Fibroblast of gingiva (primary cell): ENCODE measurements at regions not wholly inside any gene's neighbourhood (a gene's known extent, or its start where the extent isn't known, plus 50 kb on each side); places are given as distances from the start of the nearest gene placed in this dataset.
A peak's percentile ranks its signal among the peaks of the same experiment; 100 is the strongest.

Experiments
- DNase-seq: peaks from one replicate; pipeline ENCODE4 v3.0.0-alpha.2; 2011; ENCODE audit warnings: low read depth

DNA sequence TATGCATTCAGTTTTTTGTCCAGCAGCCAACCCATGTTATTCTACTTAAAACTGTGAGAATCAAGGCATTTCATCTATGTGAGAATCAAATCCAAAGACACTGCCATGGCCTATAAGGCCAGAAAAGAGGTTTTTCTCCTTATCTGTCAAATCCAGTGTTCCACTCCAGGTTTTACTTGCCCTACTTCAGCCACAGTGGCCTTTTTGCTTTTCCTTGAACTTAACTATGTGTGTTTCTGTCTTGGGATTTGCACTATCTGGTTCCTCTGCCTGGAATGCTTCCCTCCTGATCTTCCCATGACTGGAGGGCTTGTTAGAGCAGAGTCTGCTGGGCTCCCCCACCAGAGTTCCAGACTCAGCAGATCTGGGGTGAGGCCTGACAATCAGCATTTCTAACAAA, 113.1 kb upstream of the DOK5 start:
- DNase-seq = no peak

DNA sequence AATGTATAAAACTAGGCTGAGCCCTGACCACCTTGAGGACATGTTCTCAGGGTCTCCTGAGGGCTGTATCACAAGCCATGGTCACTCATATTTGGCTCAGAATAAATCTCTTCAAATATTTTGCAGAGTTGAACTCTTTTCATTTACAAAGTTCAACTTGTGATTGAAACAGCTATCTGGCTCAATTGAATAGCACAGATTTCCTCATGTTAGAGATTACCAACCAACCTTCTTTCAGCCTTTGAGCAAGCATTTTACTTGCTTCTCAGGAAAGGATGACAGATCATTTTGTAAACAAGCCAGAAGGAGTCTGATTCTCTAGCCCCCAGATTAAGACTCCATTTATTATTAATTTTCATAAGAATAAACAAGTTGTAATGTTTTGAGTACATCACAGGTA, 111.0 kb upstream of the DOK5 start:
- no peak for DNase-seq

DNA sequence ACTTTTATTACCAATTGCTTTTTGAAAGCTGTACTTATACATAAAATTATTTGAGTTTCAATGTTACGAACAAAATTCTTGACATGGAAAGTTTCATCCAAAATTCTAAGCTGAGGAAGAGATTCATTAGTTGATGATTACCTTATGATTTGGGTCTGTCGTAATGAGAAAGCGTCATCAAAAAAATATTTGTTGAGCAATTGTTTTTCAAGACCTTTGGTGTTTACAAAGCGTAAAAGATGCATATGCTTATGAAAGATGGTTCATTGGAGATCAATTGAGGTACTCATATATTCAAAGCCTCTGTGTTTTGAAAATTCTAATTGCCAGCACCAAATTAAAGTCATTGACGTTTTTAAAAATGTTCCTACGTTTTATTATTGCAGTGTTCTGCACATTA, 110.5 kb upstream of the DOK5 start:
- DNase-seq = peak; percentile 11

GRCh38 chr20:54366669-54367344, 108.6 kb upstream of the DOK5 start:
- no peak for DNase-seq

DNA sequence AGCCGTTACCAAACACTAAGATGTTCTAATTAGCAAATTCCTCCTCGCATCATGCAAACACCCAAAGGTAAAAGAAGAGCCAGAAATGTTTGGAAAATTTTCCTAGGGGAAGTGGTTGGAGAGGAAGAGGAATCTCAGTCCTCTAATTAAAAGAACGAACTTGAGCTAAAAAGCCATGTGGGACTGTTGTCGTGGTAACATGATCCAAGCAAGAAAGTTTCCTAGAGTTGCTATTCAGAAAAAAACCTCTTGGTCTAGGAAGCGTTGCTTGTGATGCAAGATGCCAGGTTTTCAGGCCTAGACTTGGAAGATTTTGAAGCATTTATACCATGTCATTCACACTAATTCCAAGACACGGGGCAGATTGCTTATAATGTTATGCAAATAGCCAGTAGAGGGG, 106.8 kb upstream of the DOK5 start:
- peak; percentile 18 for DNase-seq

DNA sequence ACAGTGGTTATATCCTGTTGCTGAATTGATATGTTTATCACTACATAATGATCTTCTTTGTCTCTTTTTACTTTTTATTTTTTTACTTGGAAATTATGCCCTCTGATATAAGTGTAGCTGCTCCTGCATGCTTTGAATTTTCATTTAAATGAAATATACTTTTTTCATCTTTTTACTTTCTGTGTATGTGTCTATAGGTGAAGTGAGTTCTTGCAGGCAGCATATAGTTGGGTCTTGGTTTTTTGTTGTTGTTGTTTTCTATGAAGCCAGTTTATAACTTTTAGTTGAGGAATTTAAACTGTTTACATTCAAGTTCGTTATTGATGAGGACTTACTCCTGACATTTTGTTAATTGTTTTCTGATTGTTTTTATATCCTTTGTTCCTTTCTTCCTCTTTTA, 103.1 kb upstream of the DOK5 start:
- no peak for DNase-seq

- DNase-seq = no peak
Observed at GRCh38 chr20:54377992-54378773, 97.2 kb upstream of the DOK5 start.

- DNase-seq = no peak
Observed at GRCh38 chr20:54379893-54380584, 95.4 kb upstream of the DOK5 start.

DNA sequence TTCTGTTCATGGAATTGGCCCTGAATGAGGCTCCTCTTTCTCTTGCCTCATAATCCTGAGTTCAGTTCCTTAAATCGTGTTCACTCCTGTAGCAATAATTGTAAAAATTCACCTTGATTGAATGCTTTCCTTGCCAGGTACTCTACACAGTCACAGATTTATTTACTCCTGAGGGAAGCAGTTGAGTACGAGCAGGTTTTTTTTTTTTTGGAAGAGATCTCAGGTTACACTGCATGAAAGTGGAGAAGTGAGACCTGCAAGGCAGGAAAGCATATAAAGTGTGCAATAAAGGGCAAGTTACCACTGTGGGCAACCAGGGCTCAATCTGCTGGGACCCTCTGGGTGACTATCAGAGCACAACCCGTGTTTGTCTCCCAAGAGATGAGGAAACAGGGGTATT, 93.0 kb upstream of the DOK5 start:
- DNase-seq = no peak

DNA sequence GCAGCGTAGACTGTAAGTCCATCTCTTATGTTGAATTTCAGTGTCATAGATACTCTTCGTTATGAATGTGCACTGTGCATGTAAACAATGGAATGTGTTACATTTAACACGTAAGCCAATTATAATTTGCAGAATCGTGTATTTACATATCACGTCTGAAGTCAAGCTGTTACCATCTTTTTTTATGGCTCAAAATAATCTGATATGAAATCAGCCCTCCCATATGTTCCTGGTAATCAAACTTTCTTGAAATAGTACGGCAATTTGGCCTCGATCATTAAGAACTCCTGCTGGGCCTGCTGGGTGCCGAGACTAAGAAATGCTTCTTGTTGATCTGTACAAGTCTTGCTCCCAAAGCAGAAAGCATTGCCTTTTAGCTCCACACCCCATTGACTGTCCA, 89.6 kb upstream of the DOK5 start:
- DNase-seq = no peak

DNA sequence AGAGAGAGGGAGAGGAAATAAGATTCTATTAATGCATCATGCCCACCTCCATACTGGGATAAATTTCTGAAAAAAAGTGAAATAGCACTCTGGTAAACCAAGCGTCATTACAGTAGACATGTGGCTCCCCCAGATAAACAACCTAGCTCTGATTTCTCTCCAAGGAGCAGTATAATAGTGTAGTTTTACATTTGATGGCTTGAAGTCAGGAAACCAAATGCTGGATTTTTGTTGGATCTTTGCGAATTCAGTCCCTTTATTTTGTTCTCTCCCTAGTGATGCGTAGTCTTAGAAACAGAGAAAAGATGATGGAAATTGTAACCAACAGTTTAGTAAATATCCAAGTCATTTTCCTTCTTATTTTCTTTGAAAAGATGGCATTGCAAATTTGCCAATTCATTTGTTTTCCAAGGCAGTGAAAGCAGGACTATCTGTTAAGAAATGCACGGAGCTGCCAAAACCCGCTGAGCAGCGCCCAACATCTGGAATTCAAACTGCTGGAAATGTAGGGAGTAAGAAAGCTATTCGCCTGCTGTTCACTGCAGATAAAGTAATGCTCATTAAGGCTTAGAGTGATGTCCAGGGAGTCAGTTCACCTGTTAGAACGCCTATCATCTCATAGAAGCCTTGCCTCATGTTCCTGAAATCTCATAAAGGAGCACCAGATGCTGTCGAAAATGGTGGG, 85.7 kb upstream of the DOK5 start:
- DNase-seq = peak; percentile 29

GRCh38 chr20:54397292-54398140, 77.9 kb upstream of the DOK5 start:
- DNase-seq = no peak

DNA sequence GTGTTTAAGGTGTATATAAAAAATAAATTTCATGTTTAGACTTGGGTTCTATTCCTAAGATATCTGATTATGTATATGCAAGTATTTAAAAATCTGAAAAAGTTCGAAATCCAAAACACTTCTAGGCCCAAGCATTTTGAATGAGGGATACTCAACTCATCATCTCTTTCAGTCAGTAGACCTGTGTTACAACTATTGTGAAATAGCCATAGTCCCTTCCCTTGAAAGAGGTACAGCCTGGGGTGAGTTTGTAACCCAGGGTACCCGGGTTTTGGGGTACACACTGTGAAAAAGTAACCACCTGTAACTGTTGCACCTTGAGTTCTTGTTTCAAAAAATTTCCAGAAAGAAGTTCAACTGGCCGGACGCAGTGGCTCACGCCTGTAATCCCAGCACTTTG, 76.6 kb upstream of the DOK5 start:
- no peak for DNase-seq

GRCh38 chr20:54405540-54405939, 69.9 kb upstream of the DOK5 start:
- no peak for DNase-seq

DNA sequence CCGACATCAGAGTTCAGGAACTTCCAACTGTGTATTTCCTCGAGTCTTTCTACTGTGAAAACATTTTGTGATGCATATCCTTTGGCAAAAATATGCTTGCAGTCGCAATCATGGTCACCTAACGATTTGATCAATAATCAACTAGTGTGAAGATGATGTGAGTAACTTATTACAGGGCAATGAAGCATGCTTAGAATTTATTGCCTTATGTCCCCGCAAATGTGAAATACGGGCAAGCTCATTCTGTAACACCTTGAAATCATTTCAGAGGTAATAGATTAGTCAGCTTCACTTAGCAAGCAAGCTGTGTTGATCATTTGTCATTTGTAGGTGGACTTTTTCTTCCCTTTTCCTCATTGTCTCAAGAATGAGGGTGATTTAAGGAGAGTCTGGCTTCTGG, 67.9 kb upstream of the DOK5 start:
- no peak for DNase-seq

GRCh38 chr20:54415967-54416366, 59.4 kb upstream of the DOK5 start:
- DNase-seq = no peak

GRCh38 chr20:54416770-54417169, 58.6 kb upstream of the DOK5 start:
- no peak for DNase-seq

DNA sequence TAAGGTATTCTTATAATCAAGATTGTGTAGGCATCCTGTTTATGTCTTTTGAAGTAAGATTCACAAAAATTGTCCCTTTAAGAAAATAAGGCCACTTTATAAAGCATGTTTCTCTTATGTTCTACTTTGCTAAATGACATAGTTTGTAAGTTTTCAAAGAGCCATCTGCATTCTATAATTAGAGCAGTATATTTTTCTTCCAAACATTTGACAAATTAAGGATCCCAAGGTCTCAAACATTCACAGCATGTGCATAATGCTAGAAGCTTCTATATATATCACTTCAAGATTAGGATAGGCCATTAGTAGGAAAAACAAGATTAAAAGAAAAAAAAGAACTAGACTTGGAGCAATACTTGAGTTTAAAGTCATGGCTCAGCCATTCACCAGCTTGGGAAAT, 55.9 kb upstream of the DOK5 start:
- no peak for DNase-seq
